Esophagus squamous epithelium (tissue), 5 donors: ENCODE measurements at regions not wholly inside any gene's neighbourhood (a gene's known extent, or its start where the extent isn't known, plus 50 kb on each side); places are given as distances from the start of the nearest gene placed in this dataset.

Experiments
- DNase-seq: peaks from one replicate; lab custom pipeline; 2025; lab: John Stamatoyannopoulos, UW
- H3K27ac ChIP-seq, 4 donors: fragments of 200-600 bp; sonication (generic); one replicate each; pipeline ENCODE4 v1.5.1; 2016 to 2019; ENCODE audit warnings: mild to moderate bottlenecking in 1 of 4
- H3K27me3 ChIP-seq, 4 donors: fragments of 200-600 bp; sonication (generic); 1 replicate in 3 of 4; 2 replicates in 1 of 4; pipeline versions ENCODE4 v1.5.1 to v1.6.0; 2017 to 2021; ENCODE audit warnings: antibody characterized with exemption in 1 of 4
- H3K36me3 ChIP-seq, 3 donors: fragments of 200-600 bp; sonication (generic); one replicate each; pipeline ENCODE4 v1.5.1; 2016 to 2019
- H3K4me1 ChIP-seq, 3 donors: fragments of 200-600 bp; sonication (generic); one replicate each; pipeline ENCODE4 v1.5.1; 2017 to 2019
- H3K4me3 ChIP-seq, 4 donors: fragments of 200-600 bp; sonication (generic); 1 replicate in 3 of 4; 2 replicates in 1 of 4; pipeline ENCODE4 v1.5.1; 2016 to 2019; ENCODE audit warnings: mild to moderate bottlenecking in 2 of 4, moderate library complexity in 1 of 4
- H3K9me3 ChIP-seq, 3 donors: fragments of 200-600 bp; sonication (generic); one replicate each; pipeline ENCODE4 v1.5.1; 2016 to 2019
- POLR2A ChIP-seq, 4 donors: fragments of 450-650 bp; IDR thresholded peaks; one replicate each; pipeline ENCODE4 v1.6.1; 2017; ENCODE audit warnings: antibody characterized with exemption in 4 of 4, mild to moderate bottlenecking in 4 of 4, moderate library complexity in 3 of 4
- WGBS, 2 donors: methylation state at CpG; one replicate each; pipeline ENCODE4 v1.1.5; 2018; 5-methylcytosine and 5-hydroxymethylcytosine counted together
- intact Hi-C: fragments of 100-400 bp; cut with DNase I; formaldehyde crosslinking; loops from one replicate; pipeline ENCODE4 v1.15.0; 2022
- TF ChIP-seq, protein P1 (sequence below), 6 experiments: fragments of 450-650 bp in 4 of 6; fragments of 200-600 bp in 2 of 6; sonication (generic) in 2 of 6; IDR thresholded peaks; one replicate each; pipeline ENCODE4 v1.5.1; 2016 to 2019; ENCODE audit warnings: antibody characterized with exemption in 6 of 6, mild to moderate bottlenecking in 4 of 6, moderate library complexity in 4 of 6
- donor health status: DM: yes; HTN: yes; CAD: no.

DNA sequence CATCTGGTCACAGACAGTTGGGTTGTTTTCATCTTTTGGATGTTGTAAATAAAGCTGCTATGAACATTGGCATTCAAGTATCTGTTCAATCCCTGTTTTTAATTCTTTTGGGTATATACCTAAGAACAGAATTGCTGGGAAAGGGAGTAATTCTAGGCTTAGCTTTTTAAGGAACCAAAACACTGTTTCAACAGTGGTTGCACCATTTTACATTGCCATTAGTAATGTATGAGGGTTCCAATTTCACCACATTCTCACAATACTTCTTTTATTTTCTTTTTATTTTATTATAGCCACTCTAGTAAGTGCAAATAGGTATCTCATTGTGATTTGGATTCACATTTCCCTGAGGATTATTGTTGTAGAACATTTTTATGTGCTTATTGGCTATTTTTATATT lies 108.9 kb upstream of the GLS start:
- Histone ChIP-seq H3K4me1 (peaks cover 0 to 4% (median 0%) of the 10 kb centered on the region in 3 donors), H3K9me3 (no peaks in the 10 kb centered on the region), H3K27ac (no peak overlapping the region), H3K27me3 (no peaks in the 10 kb centered on the region), H3K36me3 (no peaks in the 10 kb centered on the region), H3K4me3 (no peak overlapping the region)
- TF ChIP-seq, protein P1, sequence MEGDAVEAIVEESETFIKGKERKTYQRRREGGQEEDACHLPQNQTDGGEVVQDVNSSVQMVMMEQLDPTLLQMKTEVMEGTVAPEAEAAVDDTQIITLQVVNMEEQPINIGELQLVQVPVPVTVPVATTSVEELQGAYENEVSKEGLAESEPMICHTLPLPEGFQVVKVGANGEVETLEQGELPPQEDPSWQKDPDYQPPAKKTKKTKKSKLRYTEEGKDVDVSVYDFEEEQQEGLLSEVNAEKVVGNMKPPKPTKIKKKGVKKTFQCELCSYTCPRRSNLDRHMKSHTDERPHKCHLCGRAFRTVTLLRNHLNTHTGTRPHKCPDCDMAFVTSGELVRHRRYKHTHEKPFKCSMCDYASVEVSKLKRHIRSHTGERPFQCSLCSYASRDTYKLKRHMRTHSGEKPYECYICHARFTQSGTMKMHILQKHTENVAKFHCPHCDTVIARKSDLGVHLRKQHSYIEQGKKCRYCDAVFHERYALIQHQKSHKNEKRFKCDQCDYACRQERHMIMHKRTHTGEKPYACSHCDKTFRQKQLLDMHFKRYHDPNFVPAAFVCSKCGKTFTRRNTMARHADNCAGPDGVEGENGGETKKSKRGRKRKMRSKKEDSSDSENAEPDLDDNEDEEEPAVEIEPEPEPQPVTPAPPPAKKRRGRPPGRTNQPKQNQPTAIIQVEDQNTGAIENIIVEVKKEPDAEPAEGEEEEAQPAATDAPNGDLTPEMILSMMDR (IDR thresholded peaks at IDR 0.05): no peak
- TF ChIP-seq POLR2A (IDR thresholded peaks at IDR 0.05): no peak
- intact Hi-C loops: no loop called here
- DNase-seq: no peak

DNA sequence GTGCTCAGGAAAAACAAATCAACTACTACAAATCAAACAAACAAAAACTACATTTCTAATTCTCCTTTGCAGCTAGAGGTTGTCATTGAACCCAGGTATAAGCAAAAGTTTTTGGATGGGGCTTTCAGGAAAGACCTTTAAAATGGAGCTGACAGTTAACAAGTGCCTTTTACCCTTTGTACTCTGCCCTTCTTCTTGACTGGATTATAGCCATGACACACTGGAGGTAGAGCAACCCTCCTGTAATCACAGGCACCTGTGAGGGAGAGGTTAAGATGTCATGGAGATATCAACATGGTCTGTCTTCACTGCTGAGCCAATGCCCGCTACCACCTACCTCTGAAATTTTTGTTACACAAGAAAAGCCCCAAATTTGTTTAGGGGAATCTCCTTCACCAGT lies 100.0 kb upstream of the GLS start:
- Histone ChIP-seq H3K4me1 (no peaks in the 10 kb centered on the region), H3K36me3 (no peaks in the 10 kb centered on the region), H3K27me3 (peaks cover 0 to 6% (median 0%) of the 10 kb centered on the region in 4 donors), H3K4me3 (no peak overlapping the region), H3K27ac (no peak overlapping the region), H3K9me3 (peaks cover 0 to 10% (median 0%) of the 10 kb centered on the region in 3 donors)
- intact Hi-C loops: loop anchor here (10.0 kb wide), 1 partner anchor 244 kb away; no protein-coding TSS in a partner anchor
- no peak for DNase-seq
- 93 to 100% methylated on average over 1 of the region's 1 CpG for WGBS, 2 donors
- TF ChIP-seq, protein P1 (IDR thresholded peaks at IDR 0.05): no peak
- TF ChIP-seq POLR2A (IDR thresholded peaks at IDR 0.05): no peak

DNA sequence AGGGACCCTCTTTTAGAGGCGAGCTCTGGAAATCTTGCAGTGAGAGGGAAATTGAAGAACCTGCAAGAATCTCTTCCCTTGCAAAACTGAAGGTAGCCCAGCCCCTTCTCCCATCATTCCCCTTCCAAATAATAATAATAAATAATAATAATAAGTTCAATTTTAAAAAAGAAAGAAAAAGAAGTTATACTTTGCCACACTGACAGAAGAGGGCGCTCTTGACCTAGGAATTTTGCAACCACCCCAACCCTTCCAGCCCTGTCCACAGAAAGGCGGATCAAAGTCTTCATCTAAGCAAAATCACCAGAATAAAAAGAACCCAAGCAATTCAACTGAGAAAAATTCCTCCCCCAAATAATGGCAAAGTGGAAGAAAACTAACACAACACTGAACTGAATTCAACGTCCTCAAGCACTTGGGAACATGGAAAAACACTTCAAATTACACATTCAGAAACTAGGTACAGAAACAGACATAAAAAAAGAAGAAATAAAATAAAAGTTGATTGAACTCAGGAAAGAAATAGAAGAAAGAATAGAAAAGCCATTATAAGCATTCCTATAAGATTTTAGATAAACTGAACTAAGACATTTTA lies 98.9 kb upstream of the GLS start:
- H3K36me3 ChIP-seq: no peaks in the 10 kb centered on the region
- WGBS, 2 donors: 33% methylated on average over 4 of the region's 4 CpGs
- peaks cover 0 to 10% (median 0%) of the 10 kb centered on the region in 3 donors for H3K4me1 ChIP-seq
- H3K4me3 ChIP-seq: no peak overlapping the region
- H3K27me3 ChIP-seq: peaks cover 0 to 6% (median 0%) of the 10 kb centered on the region in 4 donors
- intact Hi-C loops: loop anchor here (10.0 kb wide), 1 partner anchor 243 kb away; no protein-coding TSS in a partner anchor
- DNase-seq: no peak
- no peak for TF ChIP-seq POLR2A (IDR thresholded peaks at IDR 0.05)
- TF ChIP-seq, protein P1 (IDR thresholded peaks at IDR 0.05): peak; percentile 33 to 61 (median 58)
- no peak overlapping the region for H3K27ac ChIP-seq
- peaks cover 0 to 10% (median 0%) of the 10 kb centered on the region in 3 donors for H3K9me3 ChIP-seq

DNA sequence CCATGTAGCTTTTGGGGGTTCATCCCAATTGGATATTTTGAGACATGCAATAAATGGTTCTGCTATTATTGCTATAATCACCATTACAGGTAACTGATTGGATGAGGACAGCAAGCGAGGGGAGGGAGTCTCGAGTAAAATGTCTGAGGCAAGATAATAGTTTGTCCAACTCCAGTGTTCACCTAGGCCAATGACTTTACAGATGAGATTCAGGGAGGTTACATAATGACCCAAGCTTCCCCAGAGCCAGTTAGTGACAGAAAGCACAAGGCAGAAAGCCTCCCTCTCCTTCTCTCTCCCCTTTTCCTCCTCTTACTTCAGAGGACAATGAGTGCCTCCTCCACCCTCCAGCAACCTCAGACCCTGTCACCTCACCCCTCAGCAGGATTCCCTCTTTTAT lies 98.4 kb upstream of the GLS start:
- Histone ChIP-seq H3K4me3 (no peak overlapping the region), H3K27ac (no peak overlapping the region), H3K27me3 (peaks cover 0 to 6% (median 0%) of the 10 kb centered on the region in 4 donors), H3K9me3 (peaks cover 0 to 10% (median 0%) of the 10 kb centered on the region in 3 donors), H3K4me1 (peaks cover 0 to 12% (median 0%) of the 10 kb centered on the region in 3 donors), H3K36me3 (no peaks in the 10 kb centered on the region)
- intact Hi-C loops: loop anchor here (10.0 kb wide), 1 partner anchor 243 kb away; no protein-coding TSS in a partner anchor
- TF ChIP-seq, protein P1 (IDR thresholded peaks at IDR 0.05): no peak
- TF ChIP-seq POLR2A (IDR thresholded peaks at IDR 0.05): no peak
- no peak for DNase-seq
- 95 to 97% methylated on average over 2 of the region's 2 CpGs for WGBS, 2 donors

DNA sequence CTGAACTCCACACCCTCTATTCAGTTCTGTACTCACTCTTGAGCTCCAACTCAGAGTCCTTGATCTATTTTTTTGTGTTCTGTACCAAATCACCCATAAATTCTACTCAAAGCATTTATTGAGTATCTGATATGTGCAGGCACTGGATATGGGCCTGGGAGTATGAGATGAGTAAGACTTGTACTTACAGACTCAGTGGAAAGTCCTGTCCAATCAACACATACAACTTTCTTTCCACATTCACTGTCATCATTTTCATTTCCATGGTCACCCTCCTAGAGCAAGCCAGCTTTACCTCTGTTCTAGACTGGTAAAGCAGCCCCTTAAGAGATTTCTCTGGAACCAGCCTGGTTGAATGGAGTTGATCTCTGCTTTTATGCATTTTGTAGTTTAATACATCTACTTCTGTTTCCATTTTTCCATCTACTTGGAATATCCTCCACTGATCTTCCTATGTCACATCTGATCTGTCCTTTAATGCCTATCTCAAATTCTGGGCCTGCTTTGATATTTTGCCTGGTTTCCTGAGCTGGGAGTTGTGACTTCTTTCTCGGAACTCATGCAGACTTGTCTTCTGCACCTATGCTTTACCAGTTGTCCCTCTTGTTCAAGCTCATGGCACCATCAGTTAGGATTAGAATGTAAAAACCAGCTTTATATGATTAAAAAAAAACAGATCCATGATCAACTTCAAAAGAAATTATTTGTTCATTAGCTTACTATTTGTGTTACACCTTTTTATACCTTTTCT lies 96.9 kb upstream of the GLS start:
- peaks cover 0 to 12% (median 0%) of the 10 kb centered on the region in 3 donors for H3K4me1 ChIP-seq
- H3K9me3 ChIP-seq: peaks cover 0 to 5% (median 0%) of the 10 kb centered on the region in 3 donors
- H3K27me3 ChIP-seq: peaks cover 0 to 6% (median 0%) of the 10 kb centered on the region in 4 donors
- no peak for DNase-seq
- H3K27ac ChIP-seq: no peak overlapping the region
- 96 to 100% methylated on average over 1 of the region's 1 CpG for WGBS, 2 donors
- TF ChIP-seq, protein P1 (IDR thresholded peaks at IDR 0.05): no peak
- no peak for TF ChIP-seq POLR2A (IDR thresholded peaks at IDR 0.05)
- no peak overlapping the region for H3K4me3 ChIP-seq
- no peaks in the 10 kb centered on the region for H3K36me3 ChIP-seq
- intact Hi-C loops: loop anchor here (10.0 kb wide), 1 partner anchor 241 kb away; no protein-coding TSS in a partner anchor
